ENCODE measurements at regions not wholly inside any gene's neighbourhood (a gene's known extent, or its start where the extent isn't known, plus 50 kb on each side); places are given as distances from the start of the nearest gene placed in this dataset.

DNA sequence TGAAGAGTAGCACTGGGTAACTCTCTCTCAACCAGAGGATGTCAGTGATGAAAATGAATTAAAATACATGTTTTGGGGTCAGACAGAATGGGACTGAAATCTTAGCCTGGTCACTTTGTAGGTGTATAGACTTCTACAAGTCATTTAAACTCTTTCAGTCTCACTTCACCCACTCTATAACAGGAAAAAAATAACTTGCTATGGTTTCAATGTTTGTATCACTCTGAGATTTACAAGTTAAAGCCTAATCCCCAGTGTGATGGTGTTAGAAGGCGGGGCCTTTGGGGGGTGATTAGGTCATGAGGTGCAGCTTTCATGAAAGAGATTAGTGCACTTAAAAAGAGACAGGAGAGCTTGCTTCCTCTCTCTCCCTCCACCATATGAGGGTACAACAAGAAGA is 134.8 kb downstream of the INHBA start:
- TF ChIP-seq POLR2A (IDR thresholded peaks at IDR 0.05) (no peak), EP300 (IDR thresholded peaks at IDR 0.05) (no peak), POLR2AphosphoS5 (IDR thresholded peaks at IDR 0.05) (no peak)
- TF ChIP-seq, protein P1, sequence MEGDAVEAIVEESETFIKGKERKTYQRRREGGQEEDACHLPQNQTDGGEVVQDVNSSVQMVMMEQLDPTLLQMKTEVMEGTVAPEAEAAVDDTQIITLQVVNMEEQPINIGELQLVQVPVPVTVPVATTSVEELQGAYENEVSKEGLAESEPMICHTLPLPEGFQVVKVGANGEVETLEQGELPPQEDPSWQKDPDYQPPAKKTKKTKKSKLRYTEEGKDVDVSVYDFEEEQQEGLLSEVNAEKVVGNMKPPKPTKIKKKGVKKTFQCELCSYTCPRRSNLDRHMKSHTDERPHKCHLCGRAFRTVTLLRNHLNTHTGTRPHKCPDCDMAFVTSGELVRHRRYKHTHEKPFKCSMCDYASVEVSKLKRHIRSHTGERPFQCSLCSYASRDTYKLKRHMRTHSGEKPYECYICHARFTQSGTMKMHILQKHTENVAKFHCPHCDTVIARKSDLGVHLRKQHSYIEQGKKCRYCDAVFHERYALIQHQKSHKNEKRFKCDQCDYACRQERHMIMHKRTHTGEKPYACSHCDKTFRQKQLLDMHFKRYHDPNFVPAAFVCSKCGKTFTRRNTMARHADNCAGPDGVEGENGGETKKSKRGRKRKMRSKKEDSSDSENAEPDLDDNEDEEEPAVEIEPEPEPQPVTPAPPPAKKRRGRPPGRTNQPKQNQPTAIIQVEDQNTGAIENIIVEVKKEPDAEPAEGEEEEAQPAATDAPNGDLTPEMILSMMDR (IDR thresholded peaks at IDR 0.05): no peak
- H3K27me3 ChIP-seq: no peaks in the 10 kb centered on the region
- WGBS, 2 donors (ENCODE audit: low coverage in 1 of 2): 83% methylated on average over 1 of the region's 1 CpG; no CpG with 5 or more reads in 1 of the 2 donors
- ATAC-seq: no peak
- H3K4me3 ChIP-seq: no peak overlapping the region
- no peaks in the 10 kb centered on the region for H3K9me3 ChIP-seq
- no peaks in the 10 kb centered on the region for H3K4me1 ChIP-seq
- no peak overlapping the region for H3K27ac ChIP-seq
- no peaks in the 10 kb centered on the region for H3K36me3 ChIP-seq

DNA sequence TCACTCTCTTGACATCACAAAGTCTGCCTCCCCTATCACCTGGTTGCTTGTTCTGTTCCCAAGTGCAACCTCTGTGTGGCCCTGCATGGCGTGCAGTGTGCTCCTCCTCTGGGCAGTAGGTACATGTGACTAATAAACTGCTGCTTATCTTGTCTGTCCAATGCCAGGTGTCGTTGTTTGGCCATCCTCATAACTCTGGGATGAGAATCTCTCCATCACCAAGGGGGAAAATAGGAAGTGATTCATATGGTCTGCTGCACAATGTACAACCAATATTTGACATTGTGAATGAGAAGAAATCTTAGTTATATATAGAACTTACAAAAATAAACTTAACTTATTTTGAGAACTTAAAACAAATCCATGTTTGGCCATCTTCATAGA is 135.2 kb downstream of the INHBA start:
- Histone ChIP-seq H3K27ac (no peak overlapping the region), H3K4me3 (no peak overlapping the region), H3K9me3 (no peaks in the 10 kb centered on the region), H3K4me1 (no peaks in the 10 kb centered on the region), H3K27me3 (no peaks in the 10 kb centered on the region), H3K36me3 (no peaks in the 10 kb centered on the region)
- no peak for ATAC-seq
- no peak for TF ChIP-seq EP300 (IDR thresholded peaks at IDR 0.05)
- TF ChIP-seq POLR2AphosphoS5 (IDR thresholded peaks at IDR 0.05): no peak
- TF ChIP-seq, protein P1 (IDR thresholded peaks at IDR 0.05): no peak
- TF ChIP-seq POLR2A (IDR thresholded peaks at IDR 0.05): no peak
- WGBS, 2 donors (ENCODE audit: low coverage in 1 of 2): 36 to 59% methylated on average over 1 to 2 of the region's 2 CpGs

DNA sequence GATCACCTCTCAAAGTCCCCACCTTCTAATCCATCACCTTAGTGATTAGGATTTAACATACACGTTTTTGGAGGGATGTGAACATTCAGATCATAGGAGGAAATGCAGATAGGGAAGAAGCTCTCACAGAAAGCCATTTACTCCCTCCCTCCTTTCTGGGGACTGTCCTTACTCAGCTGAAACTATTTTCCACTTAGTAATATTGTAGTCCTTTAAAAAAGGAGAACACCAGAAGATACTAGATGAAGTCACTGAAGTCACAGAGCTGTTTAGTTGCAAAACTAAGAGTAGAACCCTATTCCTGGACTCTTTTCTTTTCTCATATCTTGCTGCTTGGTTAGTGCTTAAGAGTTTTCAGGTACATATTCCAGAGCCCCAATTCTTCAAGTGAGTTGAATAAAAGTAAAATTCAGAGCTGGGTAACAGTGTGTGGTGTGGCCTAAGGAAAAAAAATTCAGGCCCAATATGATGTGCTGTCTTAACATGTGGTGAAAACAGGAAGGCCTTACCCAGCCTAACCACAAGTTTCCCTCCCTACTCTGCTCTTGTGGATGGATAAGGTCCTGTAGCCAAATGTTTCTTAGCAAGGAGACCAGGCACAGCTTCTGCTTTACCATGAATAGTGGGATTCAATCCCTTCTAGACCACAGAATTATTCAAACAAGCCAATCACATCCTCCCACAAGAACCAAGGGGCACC is 135.7 kb downstream of the INHBA start:
- H3K4me1 ChIP-seq: no peaks in the 10 kb centered on the region
- no peaks in the 10 kb centered on the region for H3K9me3 ChIP-seq
- no peak for ATAC-seq
- TF ChIP-seq POLR2A (IDR thresholded peaks at IDR 0.05) (no peak), POLR2AphosphoS5 (IDR thresholded peaks at IDR 0.05) (no peak), EP300 (IDR thresholded peaks at IDR 0.05) (no peak)
- TF ChIP-seq, protein P1 (IDR thresholded peaks at IDR 0.05): no peak
- H3K36me3 ChIP-seq: no peaks in the 10 kb centered on the region
- H3K27ac ChIP-seq: no peak overlapping the region
- no peaks in the 10 kb centered on the region for H3K27me3 ChIP-seq
- no peak overlapping the region for H3K4me3 ChIP-seq
- 50 to 71% methylated on average over 1 of the region's 1 CpG for WGBS, 2 donors (ENCODE audit: low coverage in 1 of 2)

DNA sequence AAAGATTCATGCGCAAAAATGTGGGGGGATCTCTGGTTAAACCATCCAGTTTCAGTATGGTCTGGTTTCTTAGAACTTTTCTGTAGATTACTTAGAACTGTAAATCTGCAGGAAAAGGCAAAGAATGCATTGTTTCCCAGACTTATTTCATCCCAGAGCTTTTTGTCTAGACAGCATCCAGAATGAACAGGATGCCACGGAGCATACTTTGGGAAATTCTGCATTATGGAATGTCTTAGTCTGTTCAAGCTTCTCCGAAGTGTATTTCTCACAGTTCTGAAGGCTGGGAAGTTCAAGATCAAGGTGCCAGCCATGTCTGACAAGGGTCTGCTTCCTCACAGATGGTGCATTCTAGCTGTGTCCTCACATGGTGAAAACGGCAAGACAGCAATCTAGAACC is 136.3 kb downstream of the INHBA start:
- no peaks in the 10 kb centered on the region for H3K4me1 ChIP-seq
- WGBS, 2 donors (ENCODE audit: low coverage in 1 of 2): 69 to 89% methylated on average over 2 of the region's 4 CpGs
- ATAC-seq: no peak
- no peak overlapping the region for H3K27ac ChIP-seq
- no peaks in the 10 kb centered on the region for H3K9me3 ChIP-seq
- no peaks in the 10 kb centered on the region for H3K36me3 ChIP-seq
- no peaks in the 10 kb centered on the region for H3K27me3 ChIP-seq
- TF ChIP-seq POLR2AphosphoS5 (IDR thresholded peaks at IDR 0.05): no peak
- no peak for TF ChIP-seq EP300 (IDR thresholded peaks at IDR 0.05)
- TF ChIP-seq POLR2A (IDR thresholded peaks at IDR 0.05): no peak
- TF ChIP-seq, protein P1 (IDR thresholded peaks at IDR 0.05): no peak
- no peak overlapping the region for H3K4me3 ChIP-seq

DNA sequence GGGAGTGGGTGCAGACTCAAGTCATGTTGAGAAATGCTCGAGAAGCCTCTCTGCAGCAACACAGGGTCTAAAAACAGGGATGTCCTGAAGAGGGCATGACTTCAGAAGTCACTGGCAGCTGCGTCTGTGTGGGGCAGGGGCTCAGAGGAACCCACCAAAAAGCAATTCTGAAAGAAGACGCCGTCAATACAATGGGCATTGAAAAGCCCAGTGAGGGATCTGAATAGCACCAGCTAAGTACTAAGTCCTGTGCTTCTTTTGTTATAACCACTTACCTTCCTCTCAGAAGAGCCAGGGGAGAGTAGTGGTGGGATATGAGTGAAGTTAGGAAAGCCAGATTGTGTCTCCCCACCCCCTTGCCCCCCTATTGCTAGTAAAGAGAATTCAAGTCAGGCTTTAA is 137.2 kb downstream of the INHBA start:
- H3K4me3 ChIP-seq: no peak overlapping the region
- WGBS, 2 donors (ENCODE audit: low coverage in 1 of 2): 64 to 100% methylated on average over 3 to 4 of the region's 4 CpGs
- H3K9me3 ChIP-seq: no peaks in the 10 kb centered on the region
- no peaks in the 10 kb centered on the region for H3K4me1 ChIP-seq
- ATAC-seq: no peak
- H3K27me3 ChIP-seq: no peaks in the 10 kb centered on the region
- no peaks in the 10 kb centered on the region for H3K36me3 ChIP-seq
- TF ChIP-seq EP300 (IDR thresholded peaks at IDR 0.05): no peak
- TF ChIP-seq POLR2AphosphoS5 (IDR thresholded peaks at IDR 0.05): no peak
- TF ChIP-seq POLR2A (IDR thresholded peaks at IDR 0.05): no peak
- TF ChIP-seq, protein P1 (IDR thresholded peaks at IDR 0.05): no peak
- H3K27ac ChIP-seq: no peak overlapping the region
